ENCODE measurements at regions not wholly inside any gene's neighbourhood (a gene's known extent, or its start where the extent isn't known, plus 50 kb on each side); places are given as distances from the start of the nearest gene placed in this dataset.

- no peak overlapping the region for H3K4me3 ChIP-seq (ENCODE audit: low read depth, low read length)
- ChIA-PET POLR2A (interaction anchor here (0.6 kb wide), 1 partner anchor 257 kb away, joined by 5 read pairs; no protein-coding TSS in a partner anchor), CTCF (no interaction called here)
- TF ChIP-seq, protein P1, sequence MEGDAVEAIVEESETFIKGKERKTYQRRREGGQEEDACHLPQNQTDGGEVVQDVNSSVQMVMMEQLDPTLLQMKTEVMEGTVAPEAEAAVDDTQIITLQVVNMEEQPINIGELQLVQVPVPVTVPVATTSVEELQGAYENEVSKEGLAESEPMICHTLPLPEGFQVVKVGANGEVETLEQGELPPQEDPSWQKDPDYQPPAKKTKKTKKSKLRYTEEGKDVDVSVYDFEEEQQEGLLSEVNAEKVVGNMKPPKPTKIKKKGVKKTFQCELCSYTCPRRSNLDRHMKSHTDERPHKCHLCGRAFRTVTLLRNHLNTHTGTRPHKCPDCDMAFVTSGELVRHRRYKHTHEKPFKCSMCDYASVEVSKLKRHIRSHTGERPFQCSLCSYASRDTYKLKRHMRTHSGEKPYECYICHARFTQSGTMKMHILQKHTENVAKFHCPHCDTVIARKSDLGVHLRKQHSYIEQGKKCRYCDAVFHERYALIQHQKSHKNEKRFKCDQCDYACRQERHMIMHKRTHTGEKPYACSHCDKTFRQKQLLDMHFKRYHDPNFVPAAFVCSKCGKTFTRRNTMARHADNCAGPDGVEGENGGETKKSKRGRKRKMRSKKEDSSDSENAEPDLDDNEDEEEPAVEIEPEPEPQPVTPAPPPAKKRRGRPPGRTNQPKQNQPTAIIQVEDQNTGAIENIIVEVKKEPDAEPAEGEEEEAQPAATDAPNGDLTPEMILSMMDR (IDR thresholded peaks at IDR 0.05; ENCODE audit: low read depth, low read length): no peak
- no peaks in the 10 kb centered on the region for H3K9me3 ChIP-seq (ENCODE audit: control insufficient read depth, insufficient read depth, low read length)
- DNase-seq (ENCODE audit: low read depth, low spot score): no peak
- H3K27me3 ChIP-seq (ENCODE audit: control insufficient read depth, insufficient read depth, low read length): no peaks in the 10 kb centered on the region
- no peak overlapping the region for H3K27ac ChIP-seq (ENCODE audit: low read depth, low read length)
Measured at GRCh38 chr12:116469344-116469743, 89.8 kb upstream of the MAP1LC3B2 start.

DNA sequence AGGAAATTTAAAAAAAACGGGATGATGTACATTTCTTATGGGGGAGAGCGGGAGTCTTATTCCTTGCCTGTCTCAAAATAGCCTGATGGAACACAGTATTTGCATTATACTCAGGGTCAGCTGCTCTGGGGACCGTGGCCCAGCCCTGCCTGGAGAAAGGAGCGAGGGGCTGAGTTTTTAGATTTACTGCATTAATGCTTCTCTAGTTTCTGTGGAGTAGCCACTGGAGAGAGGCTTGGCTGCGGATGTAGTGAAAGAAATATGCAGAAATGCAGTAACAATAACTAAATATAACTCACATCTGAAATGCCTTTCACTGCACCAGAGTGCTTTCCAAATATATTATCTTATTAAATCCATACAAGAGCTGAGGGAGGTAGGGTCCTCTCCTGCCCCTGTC is 87.6 kb upstream of the MAP1LC3B2 start:
- no peak overlapping the region for H3K27ac ChIP-seq (ENCODE audit: low read depth, low read length)
- no peaks in the 10 kb centered on the region for H3K27me3 ChIP-seq (ENCODE audit: control insufficient read depth, insufficient read depth, low read length)
- no peaks in the 10 kb centered on the region for H3K9me3 ChIP-seq (ENCODE audit: control insufficient read depth, insufficient read depth, low read length)
- no peak overlapping the region for H3K4me3 ChIP-seq (ENCODE audit: low read depth, low read length)
- no peak for DNase-seq (ENCODE audit: low read depth, low spot score)
- ChIA-PET CTCF (no interaction called here), POLR2A (no interaction called here)
- TF ChIP-seq, protein P1 (IDR thresholded peaks at IDR 0.05; ENCODE audit: low read depth, low read length): no peak

DNA sequence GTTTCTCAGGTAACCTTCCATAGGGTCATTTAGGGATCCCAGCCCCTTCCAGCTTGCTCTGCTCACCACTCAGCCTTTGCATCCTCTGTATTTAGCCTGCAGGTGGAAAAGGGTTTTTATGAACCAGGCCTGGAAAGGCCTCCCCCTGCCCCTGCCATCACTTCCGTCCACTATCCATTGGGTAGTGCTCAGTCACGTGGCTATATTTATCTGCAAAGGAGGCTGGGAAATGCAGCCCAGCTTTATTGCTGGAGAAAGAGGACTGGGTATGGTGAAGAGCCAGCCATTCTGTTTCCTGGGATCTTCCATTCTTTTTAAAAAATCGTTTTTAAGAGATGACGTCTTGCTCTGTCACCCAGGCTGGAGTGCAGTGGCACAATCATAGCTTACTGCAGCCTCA is 87.0 kb upstream of the MAP1LC3B2 start:
- TF ChIP-seq, protein P1 (IDR thresholded peaks at IDR 0.05; ENCODE audit: low read depth, low read length): no peak
- no peaks in the 10 kb centered on the region for H3K27me3 ChIP-seq (ENCODE audit: control insufficient read depth, insufficient read depth, low read length)
- H3K9me3 ChIP-seq (ENCODE audit: control insufficient read depth, insufficient read depth, low read length): no peaks in the 10 kb centered on the region; the same call in 1 of the 2 replicates
- ChIA-PET CTCF (no interaction called here), POLR2A (no interaction called here)
- H3K4me3 ChIP-seq (ENCODE audit: low read depth, low read length): no peak overlapping the region
- no peak overlapping the region for H3K27ac ChIP-seq (ENCODE audit: low read depth, low read length)
- DNase-seq (ENCODE audit: low read depth, low spot score): no peak

DNA sequence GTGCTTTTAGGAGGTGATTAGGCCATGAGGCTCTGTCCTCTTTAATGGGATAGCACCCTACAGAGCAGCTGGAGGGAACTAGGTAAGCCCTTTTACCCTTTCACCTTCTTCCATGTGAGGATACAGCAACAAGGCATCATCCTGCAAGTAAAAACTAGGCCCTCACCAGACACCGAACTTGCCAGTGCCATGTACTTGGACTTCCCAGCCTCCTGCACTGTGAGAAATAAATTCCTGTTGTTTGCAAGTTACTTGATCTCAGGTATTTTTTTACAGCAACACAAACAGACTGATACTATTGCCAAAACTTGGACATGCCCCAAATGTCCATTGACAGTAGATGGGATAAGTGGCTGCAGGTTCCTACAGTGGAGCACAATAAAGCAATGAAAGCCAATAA is 85.8 kb upstream of the MAP1LC3B2 start:
- H3K27ac ChIP-seq (ENCODE audit: low read depth, low read length): no peak overlapping the region
- POLR2A ChIA-PET: no interaction called here
- no peaks in the 10 kb centered on the region for H3K27me3 ChIP-seq (ENCODE audit: control insufficient read depth, insufficient read depth, low read length)
- H3K9me3 ChIP-seq (ENCODE audit: control insufficient read depth, insufficient read depth, low read length): no peaks in the 10 kb centered on the region; the same call in none of the 2 replicates
- DNase-seq (ENCODE audit: low read depth, low spot score): no peak
- TF ChIP-seq, protein P1 (IDR thresholded peaks at IDR 0.05; ENCODE audit: low read depth, low read length): no peak
- no peak overlapping the region for H3K4me3 ChIP-seq (ENCODE audit: low read depth, low read length)
- CTCF ChIA-PET: no interaction called here

DNA sequence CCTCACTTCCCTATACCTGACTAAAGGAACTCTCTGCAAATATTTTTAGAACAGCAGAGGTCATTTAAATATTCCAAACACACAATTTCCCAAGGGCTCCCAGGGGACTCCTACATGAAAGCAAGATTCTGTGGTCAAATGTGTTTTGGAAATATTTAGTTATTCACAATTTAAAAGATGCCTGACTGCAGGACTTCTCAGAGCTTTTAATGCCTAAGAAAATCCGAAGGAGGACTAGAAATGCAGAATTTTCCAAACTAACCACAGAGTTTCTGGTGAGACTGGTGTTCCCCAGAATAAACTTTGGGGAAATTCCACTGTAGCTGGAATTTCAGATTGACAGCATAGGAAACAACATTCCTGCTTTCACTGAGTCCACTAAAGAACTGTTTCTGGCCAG is 84.8 kb upstream of the MAP1LC3B2 start:
- Histone ChIP-seq H3K9me3 (ENCODE audit: control insufficient read depth, insufficient read depth, low read length) (no peaks in the 10 kb centered on the region; the same call in none of the 2 replicates), H3K27me3 (ENCODE audit: control insufficient read depth, insufficient read depth, low read length) (no peaks in the 10 kb centered on the region), H3K27ac (ENCODE audit: low read depth, low read length) (no peak overlapping the region), H3K4me3 (ENCODE audit: low read depth, low read length) (no peak overlapping the region)
- TF ChIP-seq, protein P1 (IDR thresholded peaks at IDR 0.05; ENCODE audit: low read depth, low read length): no peak
- ChIA-PET POLR2A (no interaction called here), CTCF (no interaction called here)
- DNase-seq (ENCODE audit: low read depth, low spot score): no peak

Data from AG04450 (cell line).